Tibial nerve (tissue), 4 donors: ENCODE measurements at regions not wholly inside any gene's neighbourhood (a gene's known extent, or its start where the extent isn't known, plus 50 kb on each side); places are given as distances from the start of the nearest gene placed in this dataset.

Source experiments
- CTCF ChIP-seq, 5 experiments: fragments of 200-600 bp in 3 of 5; fragments of 450-650 bp in 2 of 5; sonication (generic) in 3 of 5; IDR thresholded peaks; one replicate each; pipeline ENCODE4 v1.5.1; 2016 to 2019; ENCODE audit warnings: antibody characterized with exemption in 5 of 5, mild to moderate bottlenecking in 3 of 5, moderate library complexity in 2 of 5
- EP300 ChIP-seq, 2 donors: sonication (generic); formaldehyde crosslinking; IDR thresholded peaks; one replicate each; pipeline ENCODE4 v1.6.1; 2017; ENCODE audit warnings: antibody characterized with exemption in 2 of 2, mild to moderate bottlenecking in 1 of 2
- POLR2A ChIP-seq, 2 donors: fragments of 450-650 bp; IDR thresholded peaks; one replicate each; pipeline ENCODE4 v1.6.1; 2017; ENCODE audit warnings: antibody characterized with exemption in 2 of 2, mild to moderate bottlenecking in 2 of 2, moderate library complexity in 2 of 2

GRCh38 chr3:194872669-194872977 lies 186.9 kb downstream of the FAM43A start:
- no peak for TF ChIP-seq CTCF (IDR thresholded peaks at IDR 0.05)
- TF ChIP-seq POLR2A (IDR thresholded peaks at IDR 0.05): no peak
- TF ChIP-seq EP300 (IDR thresholded peaks at IDR 0.05): no peak
